NCI-H187 treated with DMSO at 0.1 percent for 48 hours (cell line): ENCODE measurements at regions not wholly inside any gene's neighbourhood (a gene's known extent, or its start where the extent isn't known, plus 50 kb on each side); places are given as distances from the start of the nearest gene placed in this dataset.

Source experiments
- DNase-seq: peaks from one replicate; lab custom pipeline; 2025; lab: John Stamatoyannopoulos, UW

DNA sequence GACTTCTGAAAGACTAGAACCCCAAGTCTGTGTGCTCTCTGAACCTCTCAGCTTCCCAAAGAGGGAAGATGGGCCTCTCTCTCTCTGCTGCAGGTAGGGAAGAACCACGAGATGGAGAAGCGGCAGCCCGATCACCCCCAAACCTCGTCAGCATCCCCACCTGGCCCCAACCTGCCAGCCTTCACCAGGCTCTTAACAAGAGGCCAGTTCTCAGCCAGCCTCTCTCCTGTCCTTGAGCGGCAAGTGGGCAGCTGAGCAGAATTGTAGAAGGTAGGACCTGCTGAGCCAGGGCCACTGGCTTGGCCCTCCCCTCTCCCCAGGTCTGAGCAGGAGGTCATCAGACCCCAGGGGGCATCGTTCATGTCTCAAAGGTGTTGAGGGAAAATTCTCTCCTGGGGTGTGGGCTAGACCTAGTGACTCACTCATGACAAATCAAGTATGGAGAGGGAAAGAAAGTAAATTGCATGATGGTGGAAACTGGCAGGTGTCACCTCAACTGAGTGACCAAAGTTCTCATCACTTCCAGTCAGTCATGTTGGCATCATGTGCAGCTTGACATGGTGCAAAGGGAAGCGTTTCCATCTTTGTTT, 92.0 kb upstream of the GPR26 start:
- no peak for DNase-seq

GRCh38 chr10:123575105-123575504, 91.0 kb upstream of the GPR26 start:
- no peak for DNase-seq

GRCh38 chr10:123576706-123577105, 89.4 kb upstream of the GPR26 start:
- no peak for DNase-seq

DNA sequence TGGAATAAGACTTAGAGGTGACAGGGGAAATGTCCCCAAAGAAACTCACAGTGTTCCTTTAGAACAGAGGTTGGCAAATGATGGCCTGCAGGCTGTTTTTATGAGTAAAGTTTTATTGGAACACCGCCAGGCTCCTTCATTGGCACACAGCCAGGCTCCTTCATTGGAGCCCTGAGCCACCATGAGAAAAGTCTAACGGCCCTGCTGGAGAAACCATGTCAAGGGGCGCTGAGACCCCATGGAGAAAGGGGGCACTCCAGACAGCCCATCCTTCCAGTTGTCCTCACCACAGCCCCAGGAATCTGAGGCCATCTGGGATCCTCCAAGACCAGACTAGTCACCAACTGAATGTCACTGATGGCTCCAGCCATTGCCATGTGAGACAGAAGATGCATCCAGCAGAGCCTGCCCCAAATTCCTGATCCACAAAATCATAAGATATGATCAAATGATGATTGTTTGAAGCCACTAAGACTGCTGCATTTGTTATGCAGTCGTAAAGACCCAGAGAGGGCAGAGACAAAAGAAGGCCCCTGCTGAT, 88.2 kb upstream of the GPR26 start:
- no peak for DNase-seq

GRCh38 chr10:123578721-123579120, 87.4 kb upstream of the GPR26 start:
- DNase-seq, result no peak

DNA sequence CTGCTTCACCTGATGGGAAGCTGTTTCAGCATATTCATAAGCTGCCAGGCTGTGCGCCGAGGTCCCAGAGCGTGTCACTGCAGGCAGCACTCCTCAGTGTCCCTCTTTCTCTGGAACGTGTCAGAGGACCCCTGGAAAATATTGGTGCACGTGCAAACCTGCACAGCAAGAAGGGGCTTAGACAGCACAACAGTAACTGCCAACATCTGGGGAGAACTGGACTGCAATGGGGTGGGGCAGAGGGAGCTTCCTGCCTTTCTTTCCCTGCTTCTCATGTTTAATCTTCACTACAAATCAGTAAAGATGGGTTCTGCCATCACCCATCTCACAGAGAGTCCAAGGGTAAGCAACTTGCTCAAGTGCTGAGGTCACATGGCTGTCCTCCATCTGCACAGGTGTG, 86.5 kb upstream of the GPR26 start:
- DNase-seq, result no peak

DNA sequence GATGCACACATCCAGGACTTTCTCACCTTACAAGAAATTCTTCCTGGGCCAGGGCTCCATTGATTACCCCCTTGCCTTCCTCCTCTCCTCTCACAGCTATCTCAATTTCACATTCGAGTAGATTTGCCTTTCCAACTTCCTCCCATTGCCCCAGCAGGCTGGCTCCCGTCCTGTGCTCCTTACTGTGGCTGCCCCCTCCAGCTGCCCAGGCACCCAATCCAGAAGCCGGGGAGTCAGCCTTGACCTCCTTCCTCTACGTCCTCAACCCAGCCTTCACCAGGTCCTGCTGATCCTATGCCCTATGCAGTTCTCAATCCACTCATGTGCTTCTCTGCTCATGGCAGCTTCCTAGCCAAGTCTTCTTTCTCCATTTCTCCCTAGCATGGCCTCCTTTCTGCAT, 85.7 kb upstream of the GPR26 start:
- DNase-seq, result no peak

DNA sequence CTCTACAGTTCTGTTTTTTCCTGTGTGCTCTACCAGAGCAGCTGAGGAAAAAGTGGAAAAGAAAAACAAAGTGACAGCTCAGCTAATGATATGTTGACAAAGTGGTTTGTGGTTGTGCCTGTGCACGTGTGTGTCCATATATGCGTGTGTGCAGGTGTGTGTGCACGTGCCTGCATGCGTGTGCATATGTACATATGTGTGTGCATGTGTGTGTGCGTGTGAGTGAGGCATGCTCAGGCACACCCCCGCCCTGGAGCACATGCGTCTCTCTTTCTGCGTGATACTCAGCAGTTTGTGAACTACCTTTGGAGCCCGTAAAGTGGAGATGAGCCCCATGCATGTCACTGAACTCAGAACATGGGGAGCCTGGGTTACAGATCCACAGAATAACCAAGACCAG, 84.5 kb upstream of the GPR26 start:
- DNase-seq, result no peak

DNA sequence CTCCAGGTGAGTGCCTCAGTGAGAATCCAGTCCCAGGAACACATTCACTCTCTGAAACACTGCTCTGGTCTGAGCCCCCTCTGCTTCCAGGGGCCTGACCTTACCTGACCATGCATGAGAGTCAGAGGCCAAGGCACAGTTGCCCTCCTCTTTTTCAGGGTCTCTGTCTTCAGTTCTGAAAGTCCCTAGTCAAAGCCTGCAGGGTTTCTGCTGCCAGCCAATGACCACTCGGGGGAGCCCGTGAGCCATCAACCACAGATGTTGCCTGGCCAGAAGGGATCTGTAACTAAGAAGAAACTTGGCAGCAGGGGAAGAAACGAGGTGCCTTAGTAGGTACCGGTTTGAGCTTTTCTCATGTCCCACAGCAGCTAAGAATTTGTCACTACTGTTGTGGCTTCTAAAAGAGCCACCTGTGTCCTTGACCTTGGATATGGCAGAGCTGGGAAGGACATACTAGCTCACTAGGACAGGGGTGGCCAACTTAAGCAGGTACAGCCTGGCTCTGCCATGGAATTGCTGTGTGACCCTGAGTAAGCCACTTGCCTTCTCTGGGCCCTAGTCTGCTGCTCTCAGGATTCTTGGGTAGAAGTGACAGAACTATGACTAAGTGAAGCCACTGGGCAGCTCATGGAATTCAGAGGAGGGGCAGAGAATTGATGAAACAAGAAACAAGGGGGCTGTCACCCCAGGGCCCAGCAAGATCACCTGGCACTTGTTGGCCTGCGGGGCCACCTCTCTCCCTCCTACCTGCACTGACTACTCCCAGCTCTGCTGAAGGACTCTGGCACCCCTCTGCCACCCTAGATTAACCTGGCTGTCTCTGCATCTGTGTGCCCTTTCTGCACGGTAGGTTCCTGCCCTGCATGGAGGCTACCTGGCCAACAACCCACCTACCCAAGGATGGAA, 83.8 kb upstream of the GPR26 start:
- no peak for DNase-seq

DNA sequence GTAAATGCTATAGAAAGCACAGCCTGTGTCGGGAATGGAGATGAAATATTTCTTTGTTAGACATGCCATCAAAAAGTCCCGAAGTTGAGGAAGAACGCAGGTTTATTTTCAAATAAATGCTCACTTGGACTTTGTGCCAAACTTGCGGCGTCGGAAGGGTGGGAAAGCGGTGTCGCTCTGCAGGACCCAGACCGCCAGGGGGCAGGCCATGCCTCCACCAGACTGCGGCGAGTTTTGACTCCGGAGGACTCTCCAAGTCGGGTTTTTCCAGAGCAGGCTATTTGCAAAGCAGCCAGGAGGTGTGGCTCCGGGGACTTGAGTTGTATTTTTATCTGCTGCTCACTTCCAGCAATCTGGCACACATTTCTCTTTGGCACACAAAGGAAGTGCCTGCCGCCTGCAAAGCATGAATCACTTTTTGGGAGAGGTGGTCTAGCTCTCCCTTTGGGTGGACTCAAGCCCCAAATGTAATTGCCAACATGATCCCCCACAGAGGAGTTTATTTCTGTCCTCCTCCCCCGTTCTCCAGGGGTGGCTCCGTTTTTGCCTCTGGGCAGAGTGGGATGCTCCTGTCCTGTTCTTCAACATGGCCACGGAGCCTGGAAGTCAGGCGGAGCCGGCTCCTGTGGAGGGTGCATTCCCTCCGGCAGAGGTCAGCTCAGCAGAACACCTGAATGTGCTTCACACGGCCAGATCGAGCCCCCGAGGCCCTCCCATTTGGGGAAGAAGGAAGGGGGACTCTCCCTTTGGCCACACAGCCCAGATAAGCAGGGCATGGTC, 82.3 kb upstream of the GPR26 start:
- DNase-seq, result no peak

DNA sequence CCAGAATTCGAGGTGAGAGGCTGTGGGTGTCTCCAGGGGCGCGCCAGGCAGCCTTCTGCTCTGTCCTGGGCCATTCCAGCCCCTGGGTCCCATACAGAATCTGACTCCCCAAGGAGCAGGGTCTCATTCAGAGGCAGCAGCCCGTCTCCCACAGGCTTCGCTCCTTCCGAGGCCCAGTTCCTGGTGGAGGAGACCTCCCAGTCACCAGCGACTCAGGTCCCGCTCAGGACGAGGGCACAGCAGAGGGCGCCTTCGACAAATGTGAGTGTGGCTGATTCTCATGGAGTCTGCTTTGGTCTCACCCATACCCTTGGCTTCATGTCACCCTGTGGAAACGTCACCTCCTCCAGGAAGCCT, 81.8 kb upstream of the GPR26 start:
- no peak for DNase-seq

- DNase-seq, result no peak
Measured at GRCh38 chr10:123585477-123586445, 80.4 kb upstream of the GPR26 start.

DNA sequence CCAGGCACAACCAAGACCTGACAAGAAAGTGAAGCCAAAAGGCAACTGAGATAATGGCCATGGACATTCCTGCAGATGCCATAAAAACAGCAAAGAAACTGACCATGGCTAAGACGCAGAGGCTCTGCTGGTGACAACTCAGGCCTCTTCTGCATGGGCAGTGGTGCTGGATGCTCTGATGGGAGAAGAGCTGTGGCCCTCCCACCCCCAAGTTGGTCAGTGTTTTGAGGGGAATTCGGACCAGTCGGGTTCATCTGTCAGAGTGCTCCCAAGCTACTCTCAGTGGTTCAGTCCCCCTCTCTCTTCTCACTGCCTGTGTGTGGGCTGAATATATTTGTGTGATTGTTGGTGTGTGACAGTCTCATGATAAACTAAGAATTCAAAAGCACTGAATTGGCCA, 79.0 kb upstream of the GPR26 start:
- no peak for DNase-seq

- no peak for DNase-seq
Measured at GRCh38 chr10:123588386-123588914, 77.7 kb upstream of the GPR26 start.

GRCh38 chr10:123595661-123596060, 70.5 kb upstream of the GPR26 start:
- DNase-seq, result no peak

GRCh38 chr10:123597676-123598075, 68.5 kb upstream of the GPR26 start:
- no peak for DNase-seq

DNA sequence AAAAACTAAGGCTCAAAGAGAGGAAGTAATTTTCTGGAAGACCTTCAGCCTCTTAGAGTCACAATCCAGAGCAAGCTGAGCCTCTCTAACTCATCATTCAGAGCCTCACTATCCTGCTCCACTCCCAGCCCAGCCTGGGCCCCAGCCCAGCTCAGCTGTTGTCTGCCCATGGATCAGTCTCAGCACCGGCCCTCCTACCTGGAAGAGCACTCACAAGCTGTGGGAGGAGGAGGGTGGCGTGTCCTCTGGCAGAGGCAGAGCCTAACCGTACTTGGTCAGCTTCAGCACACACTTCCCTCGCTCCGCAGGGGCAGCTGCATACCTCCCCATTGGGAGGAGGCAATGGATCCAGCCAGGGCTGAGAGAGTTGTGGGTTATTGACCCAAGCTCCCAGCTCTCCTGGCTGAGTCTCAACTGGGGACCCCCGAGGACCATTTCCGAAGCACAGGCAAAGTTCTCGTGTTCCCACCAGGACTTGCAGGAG, 66.7 kb upstream of the GPR26 start:
- no peak for DNase-seq

GRCh38 chr10:123600177-123600576, 66.0 kb upstream of the GPR26 start:
- no peak for DNase-seq

DNA sequence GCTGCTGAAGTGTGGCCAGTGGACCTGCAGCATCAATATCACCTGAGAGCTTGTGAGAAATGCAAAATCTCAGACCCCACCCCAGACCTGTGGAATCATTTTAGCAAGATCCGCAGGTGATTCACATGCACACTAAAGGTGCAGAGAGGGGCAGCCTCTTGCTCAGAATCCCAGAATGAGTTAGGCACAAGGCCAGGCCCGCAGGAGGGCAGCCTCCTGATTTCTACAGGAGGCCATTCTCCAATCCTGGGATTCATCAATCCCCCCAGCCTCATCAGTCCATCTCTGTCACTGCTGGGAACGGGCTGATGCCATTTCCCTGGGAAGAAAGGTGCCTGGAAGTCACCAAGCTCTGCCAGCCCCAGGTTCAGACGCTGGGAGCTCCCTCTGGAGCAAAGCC, 63.0 kb upstream of the GPR26 start:
- DNase-seq, result no peak

GRCh38 chr10:123604506-123604905, 61.6 kb upstream of the GPR26 start:
- no peak for DNase-seq

- no peak for DNase-seq
Measured at GRCh38 chr10:123606006-123606405, 60.1 kb upstream of the GPR26 start.
